NCI-H524 (cell line): ENCODE measurements at regions not wholly inside any gene's neighbourhood (a gene's known extent, or its start where the extent isn't known, plus 50 kb on each side); places are given as distances from the start of the nearest gene placed in this dataset.

ENCODE experiments used
- DNase-seq, 2 experiments: peaks; one replicate each; lab custom pipeline; 2025; lab: John Stamatoyannopoulos, UW

DNA sequence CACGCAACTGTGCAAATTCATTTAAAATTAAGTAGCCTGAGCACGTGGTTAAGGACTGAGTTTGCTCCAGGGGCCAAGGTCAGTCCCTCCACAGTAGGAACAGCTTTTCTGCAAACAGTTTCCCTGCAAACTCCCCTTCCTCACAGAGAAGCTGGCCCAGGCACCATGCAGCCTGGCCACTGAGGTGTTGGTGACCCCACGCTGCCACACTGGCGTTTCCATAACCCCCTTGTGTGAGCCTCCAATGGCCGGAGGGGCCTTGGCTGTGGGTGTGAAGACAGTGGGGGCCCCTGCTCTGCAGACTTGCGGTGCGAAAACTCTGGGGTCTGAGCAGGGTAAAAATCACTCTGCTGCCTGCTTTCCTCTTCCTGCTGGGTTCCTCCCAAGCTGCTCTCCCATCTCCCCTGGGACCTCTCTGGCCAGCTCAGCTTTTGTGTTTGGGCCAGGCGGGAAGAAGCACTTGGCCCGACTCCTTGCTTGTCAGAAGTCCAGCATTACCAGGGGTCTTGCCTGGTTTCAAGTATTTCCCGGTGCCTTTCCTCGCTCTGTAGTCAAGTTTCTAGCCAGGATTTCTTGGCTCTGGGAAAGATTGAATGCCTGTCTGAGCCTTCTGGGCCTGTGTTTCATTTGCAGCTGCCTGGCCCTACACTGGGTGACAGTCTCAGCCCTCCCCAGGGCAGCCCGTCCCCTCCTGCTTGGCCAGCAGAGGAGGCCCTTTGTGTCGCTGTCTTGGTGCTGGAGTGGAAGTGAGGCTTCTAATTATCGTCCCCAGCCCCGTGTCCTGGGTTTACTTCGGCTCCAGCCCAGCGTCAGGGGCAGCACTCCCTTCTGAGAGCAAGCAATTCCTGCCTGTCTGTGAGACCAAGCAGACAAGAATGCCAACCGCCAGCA, 131.4 kb upstream of the SLC1A4 start:
- DNase-seq: peak; percentile 5 to 62

GRCh38 chr2:64858541-64859311, 130.5 kb upstream of the SLC1A4 start:
- DNase-seq: no peak

DNA sequence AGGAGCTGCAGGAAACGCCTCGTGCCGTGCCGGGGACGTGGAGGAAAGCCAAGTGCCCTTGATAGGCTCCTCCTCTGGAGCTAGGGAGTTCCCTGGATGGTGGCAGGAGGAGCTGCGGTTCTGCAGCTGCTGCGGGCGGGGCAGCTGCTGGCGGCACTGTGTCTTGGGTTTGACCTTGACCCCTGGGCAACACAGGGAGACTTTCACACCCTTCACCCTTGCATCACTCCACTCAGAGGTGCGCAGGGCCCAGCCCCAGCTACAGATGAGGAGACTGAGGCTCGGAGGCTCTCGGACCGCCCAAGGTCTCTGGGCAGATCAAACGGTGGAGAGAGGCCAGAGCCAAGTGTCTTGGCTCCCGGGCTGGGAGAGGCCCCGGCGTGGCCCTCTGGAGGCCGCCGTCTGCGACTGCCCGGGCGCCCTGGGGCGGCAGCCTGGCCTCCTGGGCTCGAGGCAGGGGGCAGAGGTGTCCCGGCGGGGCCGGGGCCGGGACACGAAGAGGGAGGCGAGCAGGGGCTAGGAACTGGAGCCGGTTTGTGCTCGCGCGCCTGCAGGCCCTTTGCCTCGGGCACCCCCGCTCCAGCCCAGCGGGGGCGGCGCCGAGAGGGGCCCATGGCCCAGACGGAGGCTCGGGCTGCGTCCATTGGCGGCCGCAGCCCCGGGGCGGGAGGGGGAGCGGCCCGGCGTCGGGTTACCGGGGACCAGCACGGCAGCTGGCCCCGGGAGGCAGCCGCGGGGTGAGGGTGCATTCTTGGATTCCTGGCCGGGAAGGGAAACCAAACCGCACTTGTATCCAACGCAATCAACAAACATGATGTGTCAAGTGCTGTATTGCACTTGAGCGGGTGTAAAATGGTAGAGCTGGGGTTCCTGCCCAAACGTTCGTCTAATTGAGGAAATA, 129.6 kb upstream of the SLC1A4 start:
- peak; percentile 38 to 67 for DNase-seq

GRCh38 chr2:64860276-64860885, 128.8 kb upstream of the SLC1A4 start:
- no peak for DNase-seq

DNA sequence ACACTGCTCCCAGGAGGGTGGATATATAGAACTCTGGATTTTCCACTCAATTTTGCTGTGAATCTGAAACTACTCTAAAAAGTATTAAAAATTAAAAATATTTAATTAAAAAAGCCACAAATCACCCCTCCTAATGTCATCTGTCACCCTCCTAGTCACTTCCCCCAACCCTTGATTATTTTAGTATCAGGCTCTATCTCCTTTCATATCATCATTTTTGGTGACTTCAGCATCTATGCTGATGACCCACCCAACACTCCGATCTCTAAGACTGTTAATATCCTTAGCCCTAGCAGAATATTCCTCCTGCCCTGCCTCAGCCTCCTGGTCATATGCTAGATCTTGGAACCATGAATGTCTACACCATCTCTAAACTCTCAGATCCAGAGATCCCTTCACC, 128.3 kb upstream of the SLC1A4 start:
- DNase-seq: no peak

- DNase-seq: no peak
Observed at GRCh38 chr2:64861452-64862397, 127.5 kb upstream of the SLC1A4 start.

DNA sequence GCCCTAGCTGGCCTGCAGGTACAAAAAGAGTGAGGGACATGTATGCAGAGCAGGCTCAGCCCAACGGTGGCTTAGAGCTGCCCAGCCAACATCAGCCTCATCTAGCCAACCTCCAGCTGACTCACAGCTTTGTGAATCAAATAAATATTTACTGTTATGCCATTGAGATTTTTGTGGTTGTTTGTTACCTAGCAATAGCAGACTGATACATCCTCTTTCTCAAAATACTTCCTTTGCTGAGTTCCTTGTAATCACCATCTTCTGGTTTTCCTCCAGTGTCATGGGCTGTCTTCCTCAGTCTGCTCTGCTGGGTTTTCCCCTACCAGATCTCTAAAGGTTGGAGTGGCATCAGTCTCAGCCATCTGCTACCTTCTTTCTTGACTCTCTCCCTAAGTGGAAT, 126.6 kb upstream of the SLC1A4 start:
- DNase-seq: no peak

DNA sequence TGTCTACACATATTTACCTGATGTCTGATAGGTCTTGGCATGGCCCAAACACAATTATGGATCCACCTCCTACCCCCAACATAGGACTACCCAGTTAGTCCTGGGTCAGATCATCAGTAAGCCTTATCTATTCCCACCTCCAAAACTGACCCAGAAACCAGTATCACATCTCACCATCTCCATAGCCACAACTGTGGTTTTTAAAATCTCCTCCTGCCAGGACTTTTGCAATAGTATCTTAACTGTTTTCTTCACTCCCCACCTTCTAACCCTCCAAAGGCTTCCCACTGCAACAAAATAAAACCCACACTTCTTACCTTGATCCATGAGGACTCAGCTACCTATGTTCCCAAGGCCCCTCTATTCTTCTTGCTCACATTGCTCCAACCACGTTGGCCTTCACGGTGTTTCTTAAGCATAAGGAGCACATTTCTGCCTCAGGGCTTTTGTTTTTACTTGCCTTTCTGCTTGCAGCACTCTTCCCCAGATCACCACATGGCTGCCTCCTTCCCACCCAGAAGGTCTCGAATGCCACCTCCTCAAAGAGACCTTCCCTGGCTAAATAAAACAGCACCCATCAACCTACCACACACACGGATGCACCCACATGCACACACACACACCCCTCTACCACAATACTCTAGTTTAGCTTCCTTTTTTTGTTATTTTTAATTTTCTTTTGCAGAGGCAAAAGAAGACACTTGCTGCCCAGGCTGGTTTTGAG, 125.9 kb upstream of the SLC1A4 start:
- DNase-seq: no peak

- peak; percentile 12 to 57 for DNase-seq
Observed at GRCh38 chr2:64865073-64865830, 123.9 kb upstream of the SLC1A4 start.

- DNase-seq: no peak
Observed at GRCh38 chr2:64865831-64866345, 123.3 kb upstream of the SLC1A4 start.

- no peak for DNase-seq
Observed at GRCh38 chr2:64866797-64867196, 122.4 kb upstream of the SLC1A4 start.

DNA sequence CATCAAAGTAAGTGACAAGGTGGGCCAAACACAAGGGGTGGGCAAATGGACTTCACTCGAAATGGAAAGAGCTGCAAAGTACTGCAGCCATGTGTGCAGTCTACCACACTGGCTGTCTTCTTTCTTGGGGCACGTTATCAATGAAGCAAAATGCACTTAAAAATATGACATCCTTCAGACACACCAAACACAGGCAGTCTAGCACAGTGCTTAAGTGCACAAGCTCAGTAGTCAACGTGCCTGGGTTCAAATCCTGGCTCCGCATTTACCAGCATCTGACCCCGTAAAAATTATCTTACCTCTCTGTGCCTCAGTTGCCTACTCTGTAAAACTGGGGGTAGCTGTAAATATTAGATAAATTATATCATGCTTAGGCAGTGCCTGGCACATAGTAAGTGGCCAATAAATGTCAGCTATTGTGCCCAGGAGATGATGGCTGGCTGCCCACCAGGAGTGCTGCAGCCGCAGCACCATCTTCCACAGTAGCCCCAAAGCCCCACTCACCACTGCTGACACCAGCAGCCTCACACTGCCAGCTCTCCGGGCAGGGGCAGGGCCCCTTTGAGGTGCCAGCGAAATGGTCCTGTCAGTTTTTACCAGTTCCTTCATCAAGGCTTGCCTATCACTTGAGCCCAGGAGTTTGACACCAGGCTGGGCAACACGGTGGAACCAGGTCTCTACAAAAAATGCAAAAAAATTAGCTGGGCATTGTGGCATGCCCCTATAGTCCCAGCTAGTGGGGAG, 121.8 kb upstream of the SLC1A4 start:
- DNase-seq: no peak

GRCh38 chr2:64869126-64869525, 120.1 kb upstream of the SLC1A4 start:
- DNase-seq: no peak

- DNase-seq: peak; percentile 40 to 41
Observed at GRCh38 chr2:64873472-64873924, 115.7 kb upstream of the SLC1A4 start.

GRCh38 chr2:64874593-64874992, 114.6 kb upstream of the SLC1A4 start:
- no peak for DNase-seq

DNA sequence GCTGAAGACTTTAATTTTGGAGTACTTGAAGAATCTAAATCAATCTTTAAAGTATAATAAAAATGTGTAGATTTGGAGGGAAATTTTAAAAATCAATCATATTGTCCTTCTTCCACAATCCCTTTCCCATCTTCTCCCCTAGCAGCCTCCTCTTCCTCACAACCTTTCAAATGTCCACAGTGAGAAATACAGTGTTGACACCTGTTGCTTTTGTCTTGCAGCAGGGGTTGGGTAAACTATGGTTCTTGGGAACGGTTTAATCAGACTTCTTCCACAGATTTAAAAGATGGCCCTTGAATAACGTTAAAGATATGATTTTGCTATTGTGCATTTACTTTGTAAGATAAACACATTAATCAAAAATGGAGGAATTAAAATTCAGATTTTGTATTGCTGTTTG, 113.8 kb upstream of the SLC1A4 start:
- DNase-seq: no peak

GRCh38 chr2:64876137-64876647, 113.0 kb upstream of the SLC1A4 start:
- DNase-seq: peak; percentile 70 to 86

- DNase-seq: no peak
Observed at GRCh38 chr2:64879745-64880144, 109.5 kb upstream of the SLC1A4 start.
